Activated T-cell treated with anti-CD3 and anti-CD28 coated beads, Interleukin-2, amount 50 U/mL, for 24 hours (primary cell): ENCODE measurements at regions not wholly inside any gene's neighbourhood (a gene's known extent, or its start where the extent isn't known, plus 50 kb on each side); places are given as distances from the start of the nearest gene placed in this dataset.
"Not testable (repeated sequence)": the region's sequence is repeated elsewhere in the genome, so short reads cannot be mapped to it uniquely, and the experiment has no call there.

Experiments
- DNase-seq: peaks from one replicate; pipeline ENCODE4 v3.0.0-alpha.2; 2020
- H3K27ac Mint-ChIP-seq: 2 replicates; pipeline ENCODE4 v1.8.0; 2020; ENCODE audit warnings: mild to moderate bottlenecking, mixed read lengths
- H3K27me3 Mint-ChIP-seq: 2 replicates; pipeline ENCODE4 v1.8.0; 2020; ENCODE audit warnings: mixed read lengths
- H3K36me3 Mint-ChIP-seq: 2 replicates; pipeline ENCODE4 v1.8.0; 2020; ENCODE audit warnings: low read depth, mixed read lengths
- H3K4me1 Mint-ChIP-seq: 2 replicates; pipeline ENCODE4 v1.8.0; 2020; ENCODE audit warnings: low read depth, mixed read lengths
- H3K4me3 Mint-ChIP-seq: 2 replicates; pipeline ENCODE4 v1.8.0; 2020; ENCODE audit warnings: mild to moderate bottlenecking, moderate library complexity, mixed read lengths
- H3K9me3 Mint-ChIP-seq: 2 replicates; pipeline ENCODE4 v1.8.0; 2020; ENCODE audit warnings: mixed read lengths

- Mint-ChIP-seq H3K4me1 (no peaks in the 10 kb centered on the region), H3K27me3 (peaks cover 22% of the 10 kb centered on the region), H3K27ac (no peak overlapping the region), H3K36me3 (no peaks in the 10 kb centered on the region), H3K9me3 (peaks cover 3% of the 10 kb centered on the region), H3K4me3 (no peak overlapping the region)
- no peak for DNase-seq
Measured at GRCh38 chr1:66478116-66478515, 55.8 kb upstream of the SGIP1 start.

DNA sequence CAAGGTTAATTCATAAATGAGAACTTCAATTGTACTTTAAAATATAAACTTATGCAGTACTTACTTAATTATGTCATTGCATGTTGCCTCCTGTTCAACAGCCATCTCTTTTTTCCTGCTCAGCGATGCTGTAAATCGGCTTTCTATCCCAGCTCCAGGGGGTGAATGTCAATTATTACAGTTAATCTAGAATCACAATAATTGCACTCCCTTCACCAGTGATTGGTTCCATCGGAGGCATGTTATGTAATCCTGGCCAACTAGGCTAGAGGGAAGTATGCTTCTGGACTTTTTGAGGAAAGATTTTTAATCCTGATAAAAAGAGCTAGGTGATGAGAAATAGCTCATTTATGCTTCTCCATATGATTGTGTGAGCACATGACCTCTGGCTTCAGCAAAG is 53.8 kb upstream of the SGIP1 start:
- DNase-seq: no peak
- Mint-ChIP-seq H3K27me3 (peaks cover 15% of the 10 kb centered on the region), H3K9me3 (peaks cover 3% of the 10 kb centered on the region), H3K4me3 (no peak overlapping the region), H3K27ac (no peak overlapping the region), H3K4me1 (no peaks in the 10 kb centered on the region), H3K36me3 (no peaks in the 10 kb centered on the region)

DNA sequence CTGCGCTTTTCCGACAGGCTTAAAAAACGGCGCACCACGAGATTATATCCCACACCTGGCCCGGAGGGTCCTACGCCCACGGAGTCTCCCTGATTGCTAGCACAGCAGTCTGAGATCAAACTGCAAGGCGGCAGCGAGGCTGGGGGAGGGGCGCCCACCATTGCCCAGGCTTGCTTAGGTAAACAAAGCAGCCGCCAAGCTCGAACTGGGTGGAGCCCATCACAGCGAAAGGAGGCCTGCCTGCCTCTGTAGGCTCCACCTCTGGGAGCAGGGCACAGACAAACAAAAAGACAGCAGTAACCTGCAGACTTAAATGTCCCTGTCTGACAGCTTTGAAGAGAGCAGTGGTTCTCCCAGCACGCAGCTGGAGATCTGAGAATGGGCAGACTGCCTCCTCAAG is 52.7 kb upstream of the SGIP1 start:
- not testable (repeated sequence) for H3K27ac Mint-ChIP-seq, H3K4me3 Mint-ChIP-seq, DNase-seq, H3K36me3 Mint-ChIP-seq, H3K4me1 Mint-ChIP-seq, H3K9me3 Mint-ChIP-seq
- peaks cover 15% of the 10 kb centered on the region for H3K27me3 Mint-ChIP-seq
